Endothelial cell of umbilical vein (primary cell): ENCODE measurements at regions not wholly inside any gene's neighbourhood (a gene's known extent, or its start where the extent isn't known, plus 50 kb on each side); places are given as distances from the start of the nearest gene placed in this dataset.

Experiments used
- BruUV-seq: library from RNA; stranded (reverse); fragments of 400-500 nt; replicated peaks from 2 replicates; lab custom pipeline; 2021; lab: Mats Ljungman, UMichigan
- CTCF ChIA-PET: fragments of 300-600, 350-600 bp; sonication (Branson Sonifier 250); formaldehyde crosslinking; loops from one replicate; lab custom pipeline; 2021; ENCODE audit warnings: antibody characterized with exemption, inconsistent platforms; lab: Charles Lee
- POLR2A ChIA-PET: fragments of 300-600, 350-600 bp; sonication (Branson Sonifier 250); formaldehyde crosslinking; loops from one replicate; lab custom pipeline; 2021; ENCODE audit warnings: antibody characterized with exemption, inconsistent platforms; lab: Charles Lee
- DNase-seq: peaks from one replicate; pipeline ENCODE4 v3.0.0-alpha.2; 2011; ENCODE audit warnings: low read depth, low spot score
- FAIRE-seq: peaks from 2 replicates; lab custom pipeline; 2011; peaks lifted over from hg19 to GRCh38; lab: Jason Lieb, UNC
- H2AFZ ChIP-seq: 2 replicates; pipeline ENCODE4 v1.6.0; 2012; ENCODE audit warnings: low read depth, low read length, control low read depth, inconsistent platforms
- H3K27ac ChIP-seq: 2 replicates; pipeline ENCODE4 v1.5.1; 2011; ENCODE audit warnings: low read depth, mild to moderate bottlenecking, control low read depth, low read length, moderate library complexity; ENCODE audit not compliant: insufficient read depth
- H3K27me3 ChIP-seq, 2 experiments: 2 replicates each; pipeline versions ENCODE4 v1.6.0 to v1.6.1; 2011; ENCODE audit warnings: low read length in 2 of 2, mixed read lengths in 1 of 2; ENCODE audit not compliant: control insufficient read depth in 2 of 2, insufficient read depth in 2 of 2
- H3K36me3 ChIP-seq, 2 experiments: 2 replicates in 1 of 2; 3 replicates in 1 of 2; pipeline ENCODE4 v1.5.1; 2011; ENCODE audit warnings: low read length in 2 of 2, mild to moderate bottlenecking in 1 of 2, moderate library complexity in 1 of 2; ENCODE audit not compliant: control insufficient read depth in 2 of 2, insufficient read depth in 2 of 2; ENCODE audit errors: extremely low read depth in 1 of 2
- H3K4me1 ChIP-seq: 3 replicates; pipeline ENCODE4 v1.5.1; 2011; ENCODE audit warnings: mild to moderate bottlenecking, low read length; ENCODE audit not compliant: control insufficient read depth, insufficient read depth; ENCODE audit errors: extremely low read depth
- H3K4me2 ChIP-seq: 2 replicates; pipeline ENCODE4 v1.6.1; 2011; ENCODE audit warnings: low read length, control low read depth, mixed read lengths; ENCODE audit not compliant: insufficient read depth
- H3K4me3 ChIP-seq, 3 experiments: fragments of 200-600 bp in 1 of 3; sonication (generic), shearing (Covaris generic) in 1 of 3; replicated peaks in 1 of 3; 2 replicates each; pipeline ENCODE4 v1.5.1; 2011 to 2016; ENCODE audit warnings: control low read depth in 3 of 3, low read length in 3 of 3, mild to moderate bottlenecking in 2 of 3, inconsistent platforms in 1 of 3, low read depth in 1 of 3, moderate library complexity in 1 of 3; ENCODE audit not compliant: insufficient read depth in 1 of 3
- H3K79me2 ChIP-seq: 2 replicates; pipeline ENCODE4 v1.6.0; 2012; ENCODE audit warnings: low read length, inconsistent platforms; ENCODE audit not compliant: control insufficient read depth, insufficient read depth
- H3K9ac ChIP-seq: replicated peaks from 2 replicates; pipeline ENCODE3; 2011; ENCODE audit warnings: low read length, control low read depth; ENCODE audit not compliant: insufficient read depth; ENCODE audit errors: extremely low read depth
- H3K9me1 ChIP-seq: replicated peaks from 3 replicates; pipeline ENCODE4 v1.6.0; 2011; ENCODE audit warnings: mild to moderate bottlenecking, low read length; ENCODE audit not compliant: control insufficient read depth, insufficient read depth; ENCODE audit errors: extremely low read depth
- H3K9me3 ChIP-seq: replicated peaks from 2 replicates; pipeline ENCODE4 v1.5.1; 2012; ENCODE audit warnings: low read length, inconsistent platforms; ENCODE audit not compliant: control insufficient read depth, insufficient read depth
- H4K20me1 ChIP-seq: replicated peaks from 2 replicates; pipeline ENCODE3; 2011; ENCODE audit warnings: mild to moderate bottlenecking, low read length; ENCODE audit not compliant: control insufficient read depth, insufficient read depth; ENCODE audit errors: extremely low read depth
- CTCF ChIP-seq, 2 donors: IDR thresholded peaks; 1 replicate in 1 of 2; 2 replicates in 1 of 2; pipeline ENCODE4 v1.5.1; 2011; ENCODE audit warnings: low read length in 2 of 2, mild to moderate bottlenecking in 2 of 2, moderate library complexity in 2 of 2, control low read depth in 1 of 2, inconsistent platforms in 1 of 2, low read depth in 1 of 2; ENCODE audit not compliant: insufficient read depth in 1 of 2; ENCODE audit errors: extremely low read depth in 1 of 2
- FOS ChIP-seq: IDR thresholded peaks from 2 replicates; pipeline ENCODE4 v1.6.1; 2011; ENCODE audit warnings: mild to moderate bottlenecking, low read length, moderate library complexity, borderline replicate concordance; ENCODE audit not compliant: insufficient read depth
- GATA2 ChIP-seq: IDR thresholded peaks from 2 replicates; pipeline ENCODE4 v1.7.0; 2011; ENCODE audit warnings: low read depth, mild to moderate bottlenecking, moderate library complexity, mixed read lengths, low read length; ENCODE audit not compliant: insufficient read length, insufficient read depth
- JUN ChIP-seq: IDR thresholded peaks from 2 replicates; pipeline ENCODE4 v1.6.1; 2011; ENCODE audit warnings: borderline replicate concordance, low read depth; ENCODE audit not compliant: insufficient read length, insufficient read depth
- MAX ChIP-seq: IDR thresholded peaks from 2 replicates; pipeline ENCODE4 v1.6.1; 2011; ENCODE audit not compliant: insufficient read depth, insufficient read length
- MYC ChIP-seq: IDR thresholded peaks from one replicate; pipeline ENCODE4 v1.6.1; 2011; ENCODE audit warnings: mild to moderate bottlenecking, low read depth, low read length
- POLR2AphosphoS5 ChIP-seq: IDR thresholded peaks from 2 replicates; pipeline ENCODE4 v1.6.1; 2012; ENCODE audit warnings: low read depth, mild to moderate bottlenecking, control low read depth, low read length, moderate library complexity; ENCODE audit not compliant: insufficient read depth
- dilution Hi-C: fragments of 300-500 bp; cut with MboI; formaldehyde crosslinking; loops from one replicate; pipeline ENCODE4 v1.15.0; 2019; ENCODE audit warnings: low sequenced_read_pairs; ENCODE audit not compliant: extremely low pct_ligation_motif_present
- intact Hi-C: fragments of 100-400 bp; cut with micrococcal nuclease; formaldehyde crosslinking; loops from one replicate; pipeline ENCODE4 v1.10.0; 2022

- Histone ChIP-seq H3K9ac (no peak overlapping the region), H3K4me2 (no peak overlapping the region), H4K20me1 (no peaks in the 10 kb centered on the region), H3K27me3 (no peaks in the 10 kb centered on the region), H3K36me3 (no peaks in the 10 kb centered on the region), H3K4me3 (no peak overlapping the region), H3K4me1 (peaks cover 5% of the 10 kb centered on the region), H3K79me2 (no peaks in the 10 kb centered on the region), H2AFZ (no peak overlapping the region), H3K9me3 (no peaks in the 10 kb centered on the region), H3K27ac (no peak overlapping the region), H3K9me1 (no peaks in the 10 kb centered on the region)
- TF ChIP-seq MAX (no peak), POLR2AphosphoS5 (peak; percentile 59), GATA2 (peak; percentile 13), JUN (peak; percentile 47), MYC (no peak), FOS (peak; percentile 73), CTCF (IDR thresholded peaks at IDR 0.05; ENCODE audit: extremely low read depth in 1 of 2, insufficient read depth in 1 of 2, low read depth in 1 of 2, low read length in 2 of 2) (no peak)
- peak; percentile 96 for DNase-seq
- intact Hi-C loops (loop anchor here (2.0 kb wide), 1 partner anchor 16 kb away; no protein-coding TSS in a partner anchor), dilution Hi-C loops (no loop called here)
- peak; percentile 94 for FAIRE-seq
- POLR2A ChIA-PET: no interaction called here
- CTCF ChIA-PET: interaction anchor here (1.0 to 1.5 kb wide), 2 partner anchors 13 to 43 kb away, joined by 3 read pairs; no protein-coding TSS in a partner anchor
- BruUV-seq: no TSS peak
Measured at GRCh38 chr16:85350973-85351372, 238.7 kb upstream of the CIBAR2 start.
